ENCODE measurements at regions not wholly inside any gene's neighbourhood (a gene's known extent, or its start where the extent isn't known, plus 50 kb on each side); places are given as distances from the start of the nearest gene placed in this dataset.

DNA sequence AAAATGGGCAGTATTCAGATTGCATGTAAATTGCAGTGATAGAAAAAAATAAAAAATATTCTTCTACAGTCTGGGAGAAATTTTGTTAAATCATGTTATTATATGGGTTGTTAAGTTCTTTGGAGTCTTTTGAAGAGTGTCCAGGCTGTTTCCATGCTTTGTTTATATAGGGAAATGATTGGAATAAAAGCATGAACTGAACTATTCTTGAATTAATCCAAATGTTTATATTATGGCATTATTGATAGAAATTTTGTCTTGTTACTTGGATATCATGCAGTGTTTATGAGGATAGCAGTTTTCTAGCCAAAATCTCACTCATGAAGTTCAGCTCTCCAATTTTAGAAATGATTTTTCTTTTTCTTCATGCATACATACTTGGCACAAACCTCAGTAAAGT, 108.2 kb upstream of the NAV3 start:
- DNase-seq = no peak

- no peak for DNase-seq
Measured at GRCh38 chr12:77720258-77720657, 110.4 kb upstream of the NAV3 start.

DNA sequence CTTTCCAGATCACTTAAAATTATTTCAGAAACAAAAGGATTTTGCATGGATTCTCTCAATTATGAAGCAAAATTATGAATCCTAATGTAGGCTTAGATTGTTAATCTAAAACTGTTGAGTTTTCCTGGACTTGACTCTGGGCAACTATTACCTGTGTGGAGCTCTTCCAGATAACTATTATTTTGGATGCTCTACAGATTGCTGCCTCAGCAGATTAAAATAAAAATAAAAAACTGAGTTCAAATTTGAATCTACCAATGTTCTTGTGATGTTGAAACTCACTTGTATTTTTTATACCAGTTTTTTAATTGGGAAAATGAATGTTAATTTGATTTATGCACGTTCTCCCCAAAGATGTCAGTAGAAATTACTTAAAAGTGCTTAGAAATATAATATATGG, 120.5 kb upstream of the NAV3 start:
- no peak for DNase-seq

DNA sequence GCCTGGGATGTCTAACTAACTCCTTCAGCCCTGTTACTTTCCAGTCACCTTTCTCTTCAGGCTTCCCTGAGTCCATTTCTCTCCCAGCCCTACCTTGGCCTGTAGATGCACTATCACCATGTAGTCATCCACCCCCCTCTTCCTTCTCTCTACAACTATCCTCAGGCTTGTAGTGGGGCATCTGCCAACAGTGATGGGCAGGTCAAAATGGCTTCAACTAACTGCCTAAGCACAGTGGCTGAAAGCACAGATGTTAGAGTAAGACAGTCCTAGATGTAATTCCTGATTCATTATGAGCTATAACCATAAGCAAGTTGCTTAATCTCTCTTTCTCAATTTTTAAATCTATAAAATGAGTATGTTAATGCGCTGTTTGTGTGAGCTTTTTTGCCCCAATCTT, 133.6 kb upstream of the NAV3 start:
- no peak for DNase-seq

- DNase-seq = no peak
Measured at GRCh38 chr12:77696183-77696582, 134.5 kb upstream of the NAV3 start.

DNA sequence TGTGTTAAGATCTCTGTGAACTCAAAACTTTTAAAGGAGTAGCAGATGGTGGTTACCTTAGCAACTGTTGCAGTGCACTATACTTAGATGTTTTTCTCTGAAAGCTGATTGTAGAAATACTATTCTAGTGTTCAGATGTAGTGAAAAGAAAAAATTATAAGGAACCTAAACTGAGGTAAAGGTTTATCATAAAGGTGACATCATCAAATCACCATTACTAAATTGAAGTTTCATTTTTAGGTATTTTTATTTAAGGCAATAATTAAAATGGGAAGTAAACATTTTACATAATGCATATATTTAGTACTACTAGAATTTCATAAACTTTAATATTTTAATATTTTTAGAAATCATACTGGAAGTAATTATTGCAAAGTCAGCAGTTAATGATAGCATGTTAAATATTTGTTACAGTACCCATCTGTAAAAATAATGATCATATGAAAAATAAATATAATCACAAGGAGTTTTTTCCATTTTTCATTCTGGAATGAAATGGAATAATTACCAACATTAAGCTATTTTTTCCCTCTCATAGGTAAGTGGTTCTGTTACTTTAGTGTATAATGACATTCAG, 141.1 kb upstream of the NAV3 start:
- no peak for DNase-seq

GRCh38 chr12:77687321-77687720, 143.4 kb upstream of the NAV3 start:
- no peak for DNase-seq

GRCh38 chr12:77686760-77687159, 143.9 kb upstream of the NAV3 start:
- no peak for DNase-seq

- no peak for DNase-seq
Measured at GRCh38 chr12:77685901-77686300, 144.8 kb upstream of the NAV3 start.

GRCh38 chr12:77685112-77685511, 145.6 kb upstream of the NAV3 start:
- DNase-seq = no peak

DNA sequence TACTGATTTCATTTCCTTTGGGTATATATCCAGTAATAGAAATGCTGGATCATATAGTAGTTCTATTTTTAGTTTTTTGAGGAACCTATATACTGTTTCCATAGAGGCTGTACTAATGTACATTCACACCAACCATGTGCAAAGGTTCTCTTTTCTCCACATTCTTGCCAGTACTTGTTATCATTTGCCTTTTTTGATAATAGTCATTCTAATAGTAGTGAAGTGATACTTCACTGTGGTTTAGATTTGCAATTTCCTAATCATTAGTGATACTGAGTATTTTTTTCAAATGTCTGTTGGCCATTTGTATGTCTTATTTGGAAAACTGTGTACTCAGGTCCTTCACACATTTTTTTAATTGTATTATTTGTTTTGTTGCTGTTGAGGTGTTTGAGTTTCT, 148.2 kb upstream of the NAV3 start:
- DNase-seq = no peak

- DNase-seq = no peak
Measured at GRCh38 chr12:77681726-77682125, 149.0 kb upstream of the NAV3 start.

GRCh38 chr12:77679686-77680085, 151.0 kb upstream of the NAV3 start:
- no peak for DNase-seq

DNA sequence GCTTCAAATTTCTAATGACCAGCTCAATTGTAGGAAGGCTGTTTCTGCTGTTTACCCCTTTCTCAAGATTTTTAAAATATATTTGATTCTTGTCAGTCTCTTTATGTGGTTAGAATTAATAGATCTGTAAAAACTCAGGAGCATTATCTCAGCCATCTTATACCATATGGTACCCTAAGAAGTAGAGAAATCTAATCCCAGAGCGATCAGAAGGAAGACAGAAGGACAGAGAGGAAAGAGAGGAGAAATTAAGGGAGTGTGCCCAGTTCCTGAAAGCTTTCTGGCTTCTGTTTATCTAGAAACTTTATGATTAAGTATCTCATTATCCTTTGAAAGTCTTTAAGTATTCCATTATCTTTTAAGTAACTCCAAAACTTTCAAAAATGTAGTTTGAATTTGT, 152.1 kb upstream of the NAV3 start:
- DNase-seq = no peak

GRCh38 chr12:77667101-77667500, 163.6 kb upstream of the NAV3 start:
- no peak for DNase-seq

GRCh38 chr12:77648716-77649115, 182.0 kb upstream of the NAV3 start:
- DNase-seq = no peak

- no peak for DNase-seq
Measured at GRCh38 chr12:77645966-77646598, 184.6 kb upstream of the NAV3 start.

GRCh38 chr12:77644915-77645605, 185.6 kb upstream of the NAV3 start:
- no peak for DNase-seq

- DNase-seq = no peak
Measured at GRCh38 chr12:77642246-77642645, 188.4 kb upstream of the NAV3 start.

GRCh38 chr12:77640356-77640755, 190.3 kb upstream of the NAV3 start:
- no peak for DNase-seq

DNA sequence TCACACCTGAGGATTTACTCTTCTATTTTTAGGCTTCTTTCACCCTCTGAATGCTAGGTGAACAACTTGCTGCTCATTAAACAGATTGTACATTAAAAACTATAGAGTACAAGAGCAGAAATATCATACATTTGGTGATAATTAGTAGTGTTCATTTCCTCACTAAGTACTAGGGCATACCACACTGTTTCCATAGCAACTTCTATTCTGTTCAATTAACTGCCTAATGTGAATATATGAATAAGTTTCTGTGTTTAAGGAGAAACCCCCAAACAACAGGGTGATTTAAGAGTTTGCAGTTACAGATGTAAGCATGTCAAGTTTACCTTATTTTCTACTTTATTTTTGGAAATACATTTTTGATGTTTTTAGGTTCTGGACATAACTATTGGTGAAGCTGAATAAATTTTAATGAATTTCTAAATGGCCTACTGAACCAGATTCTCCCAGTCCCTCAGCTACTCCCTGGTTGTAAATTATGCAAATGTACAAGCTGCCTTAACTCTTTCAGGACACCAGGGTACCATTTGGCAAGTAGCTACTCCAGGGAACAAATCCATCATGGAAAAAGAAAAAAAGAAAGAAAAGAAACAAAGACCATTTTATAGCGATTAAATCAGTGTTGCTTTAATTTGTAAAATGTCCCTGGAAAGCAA, 199.8 kb upstream of the NAV3 start:
- no peak for DNase-seq

GRCh38 chr12:77630344-77630743, 200.3 kb upstream of the NAV3 start:
- no peak for DNase-seq

GRCh38 chr12:77629141-77629540, 201.6 kb upstream of the NAV3 start:
- no peak for DNase-seq

GRCh38 chr12:77625441-77625840, 205.3 kb upstream of the NAV3 start:
- no peak for DNase-seq
